GM23338 (cell line): ENCODE measurements at regions not wholly inside any gene's neighbourhood (a gene's known extent, or its start where the extent isn't known, plus 50 kb on each side); places are given as distances from the start of the nearest gene placed in this dataset.

ENCODE experiments used
- ATAC-seq: fragments of 200-7000 bp; cut with Tn5 transposase; 3 replicates; pipeline ENCODE4 v1.9.1; 2020
- DNase-seq: peaks from one replicate; pipeline ENCODE4 v3.0.0-alpha.2; 2015; ENCODE audit warnings: low spot score
- H2AFZ ChIP-seq: fragments of 200-600 bp; sonication (generic); 2 replicates; pipeline ENCODE4 v1.8.0; 2016; ENCODE audit warnings: antibody characterized with exemption, mild to moderate bottlenecking, moderate library complexity
- H3F3A ChIP-seq: fragments of 200-600 bp; sonication (generic); replicated peaks from 2 replicates; pipeline ENCODE4 v1.8.0; 2017; ENCODE audit warnings: antibody characterized with exemption, mixed run types, low read depth
- H3K27ac ChIP-seq: fragments of 200-600 bp; sonication (generic); 2 replicates; pipeline ENCODE4 v1.6.1; 2016; ENCODE audit warnings: low read depth
- H3K27me3 ChIP-seq: fragments of 200-600 bp; sonication (generic); 2 replicates; pipeline ENCODE4 v1.8.0; 2016; ENCODE audit warnings: mild to moderate bottlenecking, mixed run types, moderate library complexity; ENCODE audit not compliant: insufficient read depth
- H3K36me3 ChIP-seq: fragments of 200-600 bp; sonication (generic); 2 replicates; pipeline ENCODE4 v1.8.0; 2016; ENCODE audit warnings: mild to moderate bottlenecking; ENCODE audit not compliant: insufficient read depth
- H3K4me1 ChIP-seq: fragments of 200-600 bp; sonication (generic); 2 replicates; pipeline ENCODE4 v1.8.0; 2016; ENCODE audit warnings: mild to moderate bottlenecking, moderate library complexity; ENCODE audit not compliant: insufficient read depth
- H3K4me2 ChIP-seq: fragments of 200-600 bp; sonication (generic); 2 replicates; pipeline ENCODE4 v1.7.1; 2017; ENCODE audit warnings: mixed run types
- H3K4me3 ChIP-seq: fragments of 200-600 bp; sonication (generic); 2 replicates; pipeline ENCODE4 v1.6.1; 2016; ENCODE audit warnings: mixed run types
- H3K79me2 ChIP-seq: fragments of 200-600 bp; sonication (generic); replicated peaks from 2 replicates; pipeline ENCODE4 v1.8.0; 2017; ENCODE audit warnings: mild to moderate bottlenecking; ENCODE audit not compliant: insufficient read depth
- H3K9me2 ChIP-seq: fragments of 200-600 bp; sonication (generic); 2 replicates; pipeline ENCODE4 v1.8.0; 2017; ENCODE audit not compliant: insufficient read depth
- H4K20me1 ChIP-seq: fragments of 200-600 bp; sonication (generic); replicated peaks from 2 replicates; pipeline ENCODE4 v1.8.0; 2017; ENCODE audit warnings: mild to moderate bottlenecking; ENCODE audit not compliant: insufficient read depth
- H3K27ac Mint-ChIP-seq: 2 replicates; pipeline ENCODE4 v1.8.0; 2020; ENCODE audit warnings: inconsistent platforms, mild to moderate bottlenecking, moderate library complexity, mixed read lengths
- H3K27me3 Mint-ChIP-seq: 3 replicates; pipeline ENCODE4 v1.8.0; 2022; ENCODE audit warnings: low read depth, mild to moderate bottlenecking, moderate library complexity, mixed read lengths, inconsistent platforms; ENCODE audit not compliant: insufficient read depth, poor library complexity
- H3K36me3 Mint-ChIP-seq: 3 replicates; pipeline ENCODE4 v1.8.0; 2021; ENCODE audit warnings: low read depth, mild to moderate bottlenecking, inconsistent platforms, moderate library complexity, mixed read lengths
- H3K4me1 Mint-ChIP-seq: 3 replicates; pipeline ENCODE4 v1.8.0; 2020; ENCODE audit warnings: mild to moderate bottlenecking, inconsistent platforms, mixed read lengths
- H3K4me3 Mint-ChIP-seq: 3 replicates; pipeline ENCODE4 v1.8.0; 2021; ENCODE audit warnings: moderate library complexity, mild to moderate bottlenecking, inconsistent platforms, mixed read lengths
- H3K9me3 Mint-ChIP-seq: 3 replicates; pipeline ENCODE4 v1.8.0; 2020; ENCODE audit warnings: moderate library complexity, mild to moderate bottlenecking, inconsistent platforms, mixed read lengths
- REST ChIP-seq: IDR thresholded peaks from one replicate; pipeline ENCODE4 v1.6.1; 2018; ENCODE audit warnings: antibody characterized with exemption; ENCODE audit not compliant: unreplicated experiment
- ZNF331 ChIP-seq: fragments of 250-450 bp; sonication (Bioruptor Pico); IDR thresholded peaks from 2 replicates; pipeline ENCODE4 v1.5.0; 2020; ENCODE audit warnings: low read depth, mild to moderate bottlenecking, moderate library complexity
- ZNF462 ChIP-seq: fragments of 250-450 bp; sonication (Bioruptor Pico); IDR thresholded peaks from 2 replicates; pipeline ENCODE4 v1.5.0; 2020; ENCODE audit warnings: mild to moderate bottlenecking, moderate library complexity
- TF ChIP-seq, protein P1 (sequence below): IDR thresholded peaks from 2 replicates; pipeline ENCODE4 v1.6.1; 2016; ENCODE audit warnings: antibody characterized with exemption

DNA sequence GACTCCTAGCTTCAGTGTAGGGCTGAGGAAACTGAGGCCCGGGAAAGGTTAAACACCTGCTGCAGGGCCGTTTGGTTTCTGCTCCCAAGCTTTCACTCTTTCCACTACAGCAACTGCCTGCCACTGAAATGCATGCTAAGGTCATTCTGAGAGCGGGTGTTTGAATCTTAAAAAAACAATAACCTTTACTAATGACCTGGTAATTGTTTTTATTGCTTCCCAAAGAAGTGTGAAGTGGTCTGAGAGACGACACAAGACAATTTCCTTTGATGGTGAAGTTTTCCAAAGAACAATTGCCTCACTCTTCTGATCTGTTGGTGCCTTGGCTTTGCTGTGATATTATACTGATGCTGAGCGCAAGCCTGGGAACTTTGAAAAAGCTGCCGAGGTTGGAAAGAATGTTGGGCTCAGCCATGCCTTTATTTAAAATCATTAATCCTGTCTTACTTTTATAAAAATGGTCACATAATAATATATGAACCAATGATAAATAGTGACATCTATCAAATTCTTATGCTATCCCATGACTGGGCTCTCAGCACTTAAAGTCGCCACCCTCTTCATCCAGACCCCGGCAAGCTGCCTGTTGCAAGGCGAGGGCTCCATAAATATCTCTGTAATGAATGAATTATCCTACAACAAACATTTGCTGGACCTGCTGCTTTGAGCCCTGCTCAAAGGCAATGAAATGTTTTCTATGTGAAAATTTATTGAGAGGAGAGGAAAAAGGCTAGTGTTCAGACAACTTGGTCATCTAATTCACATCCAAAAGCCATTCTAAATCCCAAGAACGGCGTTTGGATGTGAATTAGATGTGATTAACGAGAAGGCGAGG is 67.8 kb upstream of the SOD3 start (continued):
- TF ChIP-seq ZNF462 (no peak), REST (no peak)

GRCh38 chr4:24729119-24729730 is 66.1 kb upstream of the SOD3 start:
- H2AFZ ChIP-seq: no peak overlapping the region
- no peak overlapping the region for H3K4me3 ChIP-seq
- ATAC-seq: no peak
- H3K27me3 Mint-ChIP-seq: no peaks in the 10 kb centered on the region
- H3K36me3 Mint-ChIP-seq: no peaks in the 10 kb centered on the region
- no peaks in the 10 kb centered on the region for H3K4me1 Mint-ChIP-seq
- H3K27me3 ChIP-seq: no peaks in the 10 kb centered on the region
- DNase-seq: no peak
- H3K4me2 ChIP-seq: no peak overlapping the region
- H3K4me3 Mint-ChIP-seq: no peak overlapping the region
- H4K20me1 ChIP-seq: no peaks in the 10 kb centered on the region
- H3K36me3 ChIP-seq: no peaks in the 10 kb centered on the region
- H3F3A ChIP-seq: no peaks in the 10 kb centered on the region
- no peaks in the 10 kb centered on the region for H3K9me3 Mint-ChIP-seq
- H3K27ac ChIP-seq: no peak overlapping the region
- H3K79me2 ChIP-seq: no peaks in the 10 kb centered on the region
- H3K27ac Mint-ChIP-seq: no peak overlapping the region
- no peaks in the 10 kb centered on the region for H3K9me2 ChIP-seq
- H3K4me1 ChIP-seq: no peaks in the 10 kb centered on the region
- no peak for TF ChIP-seq ZNF331 (CRISPR knock-in tag)
- TF ChIP-seq, protein P1, sequence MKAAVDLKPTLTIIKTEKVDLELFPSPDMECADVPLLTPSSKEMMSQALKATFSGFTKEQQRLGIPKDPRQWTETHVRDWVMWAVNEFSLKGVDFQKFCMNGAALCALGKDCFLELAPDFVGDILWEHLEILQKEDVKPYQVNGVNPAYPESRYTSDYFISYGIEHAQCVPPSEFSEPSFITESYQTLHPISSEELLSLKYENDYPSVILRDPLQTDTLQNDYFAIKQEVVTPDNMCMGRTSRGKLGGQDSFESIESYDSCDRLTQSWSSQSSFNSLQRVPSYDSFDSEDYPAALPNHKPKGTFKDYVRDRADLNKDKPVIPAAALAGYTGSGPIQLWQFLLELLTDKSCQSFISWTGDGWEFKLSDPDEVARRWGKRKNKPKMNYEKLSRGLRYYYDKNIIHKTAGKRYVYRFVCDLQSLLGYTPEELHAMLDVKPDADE: no peak
